IPS-18a (cell line): ENCODE measurements at regions not wholly inside any gene's neighbourhood (a gene's known extent, or its start where the extent isn't known, plus 50 kb on each side); places are given as distances from the start of the nearest gene placed in this dataset.
"Not testable (repeated sequence)": the region's sequence is repeated elsewhere in the genome, so short reads cannot be mapped to it uniquely, and the experiment has no call there.

Source experiments
- H3K27ac ChIP-seq: one replicate; pipeline ENCODE4 v1.5.1; 2013; ENCODE audit warnings: low read length
- H3K27me3 ChIP-seq: one replicate; pipeline ENCODE4 v1.6.1; 2013; ENCODE audit warnings: mild to moderate bottlenecking, low read length; ENCODE audit not compliant: control insufficient read depth, insufficient read depth
- H3K36me3 ChIP-seq: one replicate; pipeline ENCODE4 v1.6.1; 2013; ENCODE audit warnings: low read depth, low read length; ENCODE audit not compliant: control insufficient read depth
- H3K4me1 ChIP-seq: one replicate; pipeline ENCODE4 v1.6.1; 2013; ENCODE audit warnings: low read depth, low read length; ENCODE audit not compliant: control insufficient read depth
- H3K4me3 ChIP-seq: one replicate; pipeline ENCODE4 v1.5.1; 2013; ENCODE audit warnings: low read length
- H3K9ac ChIP-seq: one replicate; pipeline ENCODE4 v1.6.1; 2013; ENCODE audit warnings: mild to moderate bottlenecking, low read length, moderate library complexity
- H3K9me3 ChIP-seq: one replicate; pipeline ENCODE4 v1.6.1; 2013; ENCODE audit warnings: low read depth, low read length; ENCODE audit not compliant: control insufficient read depth

DNA sequence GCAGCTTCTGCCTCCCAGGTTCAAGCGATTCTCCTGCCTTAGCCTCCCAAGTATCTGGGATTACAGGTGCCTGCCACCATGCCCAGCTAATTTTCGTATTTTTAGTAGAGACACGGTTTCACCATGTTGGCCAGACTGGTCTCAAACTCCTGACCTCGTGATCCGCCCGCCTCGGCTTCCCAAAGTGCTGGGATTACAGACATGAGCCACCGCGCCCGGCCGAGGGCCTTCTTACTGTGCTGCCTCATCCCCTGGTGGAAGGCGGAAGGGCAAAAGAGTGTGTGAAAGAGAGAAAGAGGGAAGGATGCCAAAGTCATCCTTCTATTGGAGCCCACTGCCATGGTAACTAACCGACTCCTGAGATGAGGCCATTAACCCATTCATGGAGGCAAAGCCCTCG lies 399.4 kb upstream of the TENM3 start:
- H3K36me3 ChIP-seq, H3K27ac ChIP-seq, H3K9ac ChIP-seq, H3K4me3 ChIP-seq, H3K9me3 ChIP-seq, H3K27me3 ChIP-seq, H3K4me1 ChIP-seq: not testable (repeated sequence)

DNA sequence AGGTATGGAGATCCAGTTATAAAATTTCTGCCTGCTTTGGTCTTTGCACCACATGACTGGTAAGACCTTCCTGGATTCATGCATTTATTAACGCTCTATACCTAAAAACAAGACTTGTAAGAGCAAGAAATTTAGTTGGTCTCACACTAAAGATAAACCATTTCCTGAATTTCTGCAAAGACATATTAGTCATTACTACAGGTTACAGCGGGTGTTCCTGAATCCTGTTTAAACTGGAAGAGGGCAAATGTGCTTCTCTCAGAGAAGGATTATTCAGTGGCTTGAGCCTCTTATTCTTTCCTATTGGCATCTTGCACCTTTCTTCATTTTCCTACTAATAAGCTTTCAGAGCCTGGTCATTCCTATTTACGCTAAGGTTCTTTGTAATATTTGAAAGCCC lies 397.6 kb upstream of the TENM3 start:
- no peaks in the 10 kb centered on the region for H3K36me3 ChIP-seq

DNA sequence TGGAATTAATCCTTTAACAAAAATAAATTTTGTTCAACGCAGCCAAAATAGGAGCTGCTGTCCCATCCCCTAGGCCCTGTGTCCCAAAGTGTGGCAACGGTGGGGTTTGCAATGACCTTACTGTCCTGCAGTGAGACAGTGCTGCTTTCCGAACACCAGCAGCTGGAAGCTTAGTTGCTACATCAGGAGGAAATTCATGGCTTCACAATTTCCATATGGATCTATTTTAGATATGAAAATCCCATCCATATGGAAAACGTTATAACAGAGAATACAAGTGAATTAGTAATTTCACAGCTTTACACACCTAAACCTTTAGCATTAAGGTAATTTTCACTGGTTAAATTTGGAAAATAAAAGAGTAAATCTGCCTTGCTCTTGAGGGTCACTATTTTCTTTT lies 396.3 kb upstream of the TENM3 start:
- Histone ChIP-seq H3K4me1 (no peaks in the 10 kb centered on the region), H3K27ac (no peak overlapping the region), H3K4me3 (no peak overlapping the region), H3K9me3 (no peaks in the 10 kb centered on the region), H3K27me3 (no peaks in the 10 kb centered on the region), H3K36me3 (no peaks in the 10 kb centered on the region), H3K9ac (no peak overlapping the region)

More for the DNA sequence above, 397.6 kb upstream of the TENM3 start:
- H3K27ac ChIP-seq, result no peak overlapping the region
- no peak overlapping the region for H3K4me3 ChIP-seq
- no peaks in the 10 kb centered on the region for H3K27me3 ChIP-seq
- H3K4me1 ChIP-seq, result no peaks in the 10 kb centered on the region
- no peak overlapping the region for H3K9ac ChIP-seq
- H3K9me3 ChIP-seq, result no peaks in the 10 kb centered on the region

DNA sequence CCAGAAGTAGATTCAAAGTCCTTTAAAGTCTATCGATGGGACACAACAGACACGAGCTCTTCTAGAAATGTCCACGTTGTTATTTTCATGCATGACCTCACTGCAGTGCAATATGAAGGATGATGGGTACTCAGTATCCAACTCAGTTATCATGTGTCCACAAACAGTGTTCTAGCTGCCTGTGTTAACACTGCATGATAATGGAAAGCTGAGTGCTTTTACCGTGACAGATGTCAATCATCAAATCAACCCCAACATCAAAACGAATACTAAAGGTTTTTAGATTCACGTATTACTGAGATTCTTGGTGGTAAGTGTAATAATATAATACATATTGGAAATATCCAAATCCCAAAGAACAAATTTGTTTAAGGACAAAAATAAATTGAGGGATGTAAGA lies 394.8 kb upstream of the TENM3 start:
- H3K27ac ChIP-seq, result no peak overlapping the region
- no peaks in the 10 kb centered on the region for H3K4me1 ChIP-seq
- no peaks in the 10 kb centered on the region for H3K36me3 ChIP-seq
- no peak overlapping the region for H3K9ac ChIP-seq
- H3K9me3 ChIP-seq, result no peaks in the 10 kb centered on the region
- no peaks in the 10 kb centered on the region for H3K27me3 ChIP-seq
- no peak overlapping the region for H3K4me3 ChIP-seq

DNA sequence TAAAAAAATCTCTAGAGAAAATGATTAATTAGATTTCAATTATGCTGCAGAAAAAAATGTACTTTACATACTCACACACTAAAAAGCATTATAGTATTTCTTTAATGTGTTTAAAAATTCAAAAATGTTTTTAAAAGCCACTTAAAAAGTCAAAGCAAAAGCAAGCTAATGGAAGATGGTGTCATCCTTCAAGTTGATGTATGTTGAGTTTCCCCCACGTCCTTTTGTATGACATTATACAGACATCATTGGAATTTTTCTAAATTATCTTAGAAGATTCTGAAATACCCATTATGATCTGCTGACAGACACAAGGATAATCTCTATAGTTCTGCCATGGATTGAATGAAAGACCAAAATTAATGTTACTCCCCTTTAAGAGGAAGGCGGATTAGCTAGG lies 393.7 kb upstream of the TENM3 start:
- no peaks in the 10 kb centered on the region for H3K36me3 ChIP-seq
- no peak overlapping the region for H3K9ac ChIP-seq
- H3K4me1 ChIP-seq, result no peaks in the 10 kb centered on the region
- no peaks in the 10 kb centered on the region for H3K9me3 ChIP-seq
- no peak overlapping the region for H3K4me3 ChIP-seq
- no peak overlapping the region for H3K27ac ChIP-seq
- H3K27me3 ChIP-seq, result no peaks in the 10 kb centered on the region

DNA sequence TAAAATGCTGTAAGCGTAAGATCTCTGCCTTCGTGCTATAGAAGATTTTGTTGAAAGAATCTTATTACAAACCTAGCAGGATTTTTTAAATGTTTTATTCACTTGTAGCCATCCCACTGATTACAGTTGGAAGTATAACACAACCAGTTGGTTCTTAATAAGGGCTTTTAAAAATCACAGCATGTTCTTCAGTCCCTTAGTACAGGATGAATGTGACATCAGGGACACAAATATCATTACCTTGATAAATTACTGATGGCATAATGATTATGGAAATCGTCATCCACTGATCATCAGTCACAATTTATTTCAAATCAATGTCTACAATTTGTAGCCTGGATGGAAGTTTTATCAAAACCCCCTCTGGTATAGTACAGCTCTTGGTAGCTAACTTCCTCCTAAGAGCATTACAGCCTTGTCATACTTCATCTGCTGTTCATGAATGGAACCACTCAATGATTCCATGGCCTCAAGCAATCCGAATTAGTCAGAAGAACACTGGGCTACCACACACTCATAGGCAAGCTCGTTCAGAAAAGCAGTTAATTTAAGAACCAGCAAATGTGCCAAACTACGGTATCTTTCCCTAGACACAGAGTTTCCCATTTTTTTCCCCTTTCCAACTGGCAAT lies 389.2 kb upstream of the TENM3 start:
- no peak overlapping the region for H3K4me3 ChIP-seq
- no peak overlapping the region for H3K9ac ChIP-seq
- no peaks in the 10 kb centered on the region for H3K4me1 ChIP-seq
- H3K27me3 ChIP-seq, result no peaks in the 10 kb centered on the region
- H3K9me3 ChIP-seq, result no peaks in the 10 kb centered on the region
- no peaks in the 10 kb centered on the region for H3K36me3 ChIP-seq
- no peak overlapping the region for H3K27ac ChIP-seq

DNA sequence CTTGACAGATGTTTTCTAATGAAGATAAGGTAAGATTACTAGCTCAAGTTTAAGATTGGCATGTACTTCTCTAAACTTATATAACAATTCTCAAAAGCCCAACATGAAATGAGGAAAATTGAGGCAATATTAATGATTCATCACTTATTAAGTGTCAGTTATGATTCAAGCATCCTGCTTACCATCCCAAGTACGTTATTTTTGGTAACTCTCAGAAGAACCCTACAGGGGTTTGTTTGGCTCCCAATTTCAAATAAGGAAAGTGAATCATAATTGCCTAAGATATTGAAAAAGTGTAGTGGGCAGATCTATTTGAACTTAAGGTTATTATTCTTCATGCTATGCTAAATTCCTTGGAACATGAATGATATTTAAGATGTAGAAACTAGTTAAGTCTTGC lies 387.9 kb upstream of the TENM3 start:
- Histone ChIP-seq H3K9ac (no peak overlapping the region), H3K27me3 (no peaks in the 10 kb centered on the region), H3K4me1 (no peaks in the 10 kb centered on the region), H3K9me3 (no peaks in the 10 kb centered on the region), H3K36me3 (no peaks in the 10 kb centered on the region), H3K27ac (no peak overlapping the region), H3K4me3 (no peak overlapping the region)

DNA sequence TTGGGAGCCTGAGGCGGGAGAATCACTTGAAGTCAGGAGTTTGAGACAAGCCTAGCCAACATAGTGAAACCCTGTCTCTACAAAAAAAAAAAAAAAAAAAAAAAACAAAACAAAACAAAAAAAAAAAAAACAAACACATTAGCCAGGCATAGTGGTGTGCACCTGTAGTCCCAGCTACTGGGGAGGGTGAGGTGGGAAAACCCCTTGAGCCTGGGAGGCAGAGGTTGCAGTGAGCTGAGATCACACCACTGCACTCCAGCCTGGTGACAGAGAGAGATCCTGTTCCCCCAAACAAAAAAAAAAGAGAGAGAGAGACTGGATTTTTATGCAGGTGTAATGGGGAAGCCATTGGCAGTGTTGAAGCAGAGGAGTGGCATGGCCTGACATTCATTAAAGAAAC lies 385.7 kb upstream of the TENM3 start:
- H3K27me3 ChIP-seq, H3K27ac ChIP-seq, H3K4me3 ChIP-seq, H3K4me1 ChIP-seq, H3K36me3 ChIP-seq, H3K9ac ChIP-seq, H3K9me3 ChIP-seq: not testable (repeated sequence)

DNA sequence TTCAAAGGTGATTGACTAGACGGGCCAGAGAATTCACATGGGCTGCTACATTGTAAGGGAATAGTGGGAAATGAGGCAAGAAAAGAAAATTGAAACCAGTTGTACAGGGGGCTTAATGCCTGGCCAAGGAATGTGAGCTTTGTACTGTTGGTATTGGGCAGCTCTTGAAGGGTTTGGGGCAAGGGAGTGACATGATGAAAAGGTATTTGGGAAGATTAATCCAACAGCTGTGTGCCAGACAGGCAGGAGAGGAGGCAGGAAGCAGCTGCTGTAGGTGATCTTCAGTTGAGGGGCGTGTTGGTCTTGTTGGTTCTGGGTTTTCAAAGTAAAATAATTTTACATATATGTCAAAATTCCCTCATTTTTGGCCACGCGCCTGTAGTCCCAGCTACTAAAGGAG lies 384.5 kb upstream of the TENM3 start:
- no peaks in the 10 kb centered on the region for H3K27me3 ChIP-seq
- no peaks in the 10 kb centered on the region for H3K4me1 ChIP-seq
- no peaks in the 10 kb centered on the region for H3K9me3 ChIP-seq
- H3K9ac ChIP-seq, result no peak overlapping the region
- no peaks in the 10 kb centered on the region for H3K36me3 ChIP-seq
- H3K4me3 ChIP-seq, result no peak overlapping the region
- no peak overlapping the region for H3K27ac ChIP-seq

DNA sequence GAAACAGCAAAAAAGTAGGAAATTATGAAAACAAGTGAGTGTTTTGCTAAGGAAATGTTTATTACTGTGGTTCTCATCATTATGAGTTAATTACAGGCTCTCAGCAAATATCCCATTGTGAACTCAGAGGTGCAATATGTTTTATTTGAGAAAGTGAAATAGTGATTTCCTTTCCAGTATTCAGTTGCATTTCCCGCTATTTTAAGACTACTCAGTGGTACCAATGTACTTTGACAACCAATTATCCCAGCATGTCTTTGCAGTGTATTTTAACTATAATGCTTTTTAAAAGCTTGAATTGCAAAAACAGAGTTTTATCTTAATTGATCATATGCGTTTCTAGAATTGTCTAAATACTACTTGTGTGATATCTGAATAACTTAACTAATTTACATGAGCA lies 383.8 kb upstream of the TENM3 start:
- H3K4me3 ChIP-seq, result no peak overlapping the region
- H3K27ac ChIP-seq, result no peak overlapping the region
- H3K36me3 ChIP-seq, result no peaks in the 10 kb centered on the region
- H3K9ac ChIP-seq, result no peak overlapping the region
- H3K4me1 ChIP-seq, result no peaks in the 10 kb centered on the region
- H3K27me3 ChIP-seq, result no peaks in the 10 kb centered on the region
- no peaks in the 10 kb centered on the region for H3K9me3 ChIP-seq

DNA sequence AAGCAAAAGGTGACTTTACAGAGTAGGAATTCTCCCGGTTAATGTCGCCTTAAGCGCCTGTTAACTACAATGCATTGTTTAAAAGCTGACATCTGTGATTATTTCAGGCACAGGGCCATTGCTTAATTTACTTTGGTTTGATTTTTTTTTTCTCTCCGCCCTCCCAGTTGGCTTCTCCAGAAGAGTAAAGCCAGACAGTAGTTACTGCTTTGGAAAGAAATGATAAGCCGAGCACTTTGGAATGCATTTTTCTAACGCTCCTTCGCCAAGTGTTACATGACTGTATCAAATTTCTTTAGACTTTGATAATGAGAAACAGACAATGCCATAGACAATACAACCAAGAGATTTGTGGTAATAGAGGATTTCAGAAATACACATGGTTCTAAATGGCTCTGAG lies 383.0 kb upstream of the TENM3 start:
- no peaks in the 10 kb centered on the region for H3K27me3 ChIP-seq
- no peaks in the 10 kb centered on the region for H3K4me1 ChIP-seq

DNA sequence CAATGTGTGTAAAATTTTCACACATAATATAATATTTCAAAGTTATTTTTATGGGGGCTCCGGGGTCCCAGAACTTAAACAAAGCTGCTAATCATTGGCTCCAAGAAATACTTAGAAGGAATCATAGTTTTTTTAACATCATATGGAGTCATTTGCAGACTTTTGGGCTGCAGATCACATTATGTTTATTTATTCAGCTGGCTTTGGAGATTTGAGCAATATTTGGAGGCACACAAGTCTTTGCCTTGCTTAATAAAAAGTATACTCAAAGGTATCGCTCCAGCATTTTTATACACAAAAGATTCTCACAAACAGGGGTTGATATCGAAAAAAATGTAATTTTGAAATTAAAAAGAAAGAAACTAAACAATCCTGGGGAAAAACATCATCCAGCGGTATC lies 382.5 kb upstream of the TENM3 start:
- H3K27ac ChIP-seq, result no peak overlapping the region
- H3K27me3 ChIP-seq, result no peaks in the 10 kb centered on the region
- no peaks in the 10 kb centered on the region for H3K4me1 ChIP-seq
- no peaks in the 10 kb centered on the region for H3K9me3 ChIP-seq
- H3K4me3 ChIP-seq, result no peak overlapping the region
- H3K9ac ChIP-seq, result no peak overlapping the region
- no peaks in the 10 kb centered on the region for H3K36me3 ChIP-seq

More for the DNA sequence above, 383.0 kb upstream of the TENM3 start:
- no peak overlapping the region for H3K27ac ChIP-seq
- H3K4me3 ChIP-seq, result no peak overlapping the region
- H3K9ac ChIP-seq, result no peak overlapping the region
- H3K9me3 ChIP-seq, result no peaks in the 10 kb centered on the region
- H3K36me3 ChIP-seq, result no peaks in the 10 kb centered on the region
